HG02571 (cell line): ENCODE measurements at regions not wholly inside any gene's neighbourhood (a gene's known extent, or its start where the extent isn't known, plus 50 kb on each side); places are given as distances from the start of the nearest gene placed in this dataset.
"Not testable (repeated sequence)": the region's sequence is repeated elsewhere in the genome, so short reads cannot be mapped to it uniquely, and the experiment has no call there.

Source experiments
- ATAC-seq: cut with Tn5 transposase; IDR thresholded peaks from one replicate; pipeline ENCODE4 v1.9.1; 2021; ENCODE audit warnings: mild to moderate bottlenecking, moderate library complexity; ENCODE audit not compliant: unreplicated experiment

- ATAC-seq, result not testable (repeated sequence)
These were observed 60.2 kb upstream of the PRSS3 start for GRCh38 chr9:33734941-33735835.

GRCh38 chr9:33737811-33738606 lies 57.4 kb upstream of the PRSS3 start:
- no peak for ATAC-seq

- ATAC-seq, result no peak
These were observed 56.0 kb upstream of the PRSS3 start for GRCh38 chr9:33739398-33739797.

DNA sequence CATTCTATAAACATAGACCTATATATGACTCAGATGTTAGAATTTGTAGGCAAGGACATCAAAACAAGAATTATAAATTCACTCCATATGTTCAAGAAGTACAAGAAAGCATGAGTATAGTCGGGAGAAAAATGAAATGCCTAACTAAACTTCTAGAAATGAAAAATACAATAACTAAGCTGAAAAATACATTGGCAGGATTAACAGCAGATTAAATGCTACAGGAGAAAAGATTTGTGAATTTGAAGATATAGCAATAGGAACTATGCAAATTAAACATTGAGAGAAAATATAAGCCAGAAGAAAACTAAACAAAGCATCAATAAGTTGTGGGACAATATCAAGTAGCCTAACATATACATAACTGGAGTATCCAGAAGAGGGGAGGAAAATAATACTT lies 55.3 kb upstream of the PRSS3 start:
- no peak for ATAC-seq

DNA sequence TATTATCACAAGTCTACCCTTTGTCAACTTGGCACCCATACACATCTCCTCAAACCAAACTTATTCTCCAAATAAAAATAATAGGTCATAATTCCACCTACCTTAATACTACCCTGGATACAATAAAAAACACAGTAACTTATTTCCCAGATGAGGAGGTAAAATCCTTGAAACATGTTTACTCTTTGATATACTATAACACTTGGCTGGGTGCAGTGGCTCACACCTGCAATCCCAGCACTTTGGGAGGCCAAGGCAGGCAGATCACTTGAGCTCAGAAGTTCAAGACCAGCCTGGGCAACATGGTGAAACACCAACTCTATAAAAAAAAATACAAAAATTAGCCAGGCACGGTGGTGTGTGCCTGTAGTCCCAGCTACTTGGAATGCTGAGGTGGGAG lies 54.4 kb upstream of the PRSS3 start:
- not testable (repeated sequence) for ATAC-seq

- ATAC-seq, result no peak
These were observed 53.3 kb upstream of the PRSS3 start for GRCh38 chr9:33742051-33742450.

- ATAC-seq, result no peak
These were observed 52.8 kb upstream of the PRSS3 start for GRCh38 chr9:33742519-33742918.
